ENCODE measurements at regions not wholly inside any gene's neighbourhood (a gene's known extent, or its start where the extent isn't known, plus 50 kb on each side); places are given as distances from the start of the nearest gene placed in this dataset.
"Not testable (repeated sequence)": the region's sequence is repeated elsewhere in the genome, so short reads cannot be mapped to it uniquely, and the experiment has no call there.

- no peak for DNase-seq (ENCODE audit: low read depth)
Measured at GRCh38 chr2:118388771-118389170, 300.5 kb downstream of the INSIG2 start.

- DNase-seq (ENCODE audit: low read depth) = no peak
Measured at GRCh38 chr2:118387509-118387908, 299.2 kb downstream of the INSIG2 start.

GRCh38 chr2:118386641-118387302, 298.5 kb downstream of the INSIG2 start:
- DNase-seq (ENCODE audit: low read depth) = no peak

GRCh38 chr2:118380915-118381653, 292.8 kb downstream of the INSIG2 start:
- DNase-seq (ENCODE audit: low read depth) = no peak

GRCh38 chr2:118375907-118376485, 287.7 kb downstream of the INSIG2 start:
- DNase-seq (ENCODE audit: low read depth) = no peak

- no peak for DNase-seq (ENCODE audit: low read depth)
Measured at GRCh38 chr2:118374974-118375755, 286.9 kb downstream of the INSIG2 start.

- no peak for DNase-seq (ENCODE audit: low read depth)
Measured at GRCh38 chr2:118372886-118373830, 284.9 kb downstream of the INSIG2 start.

- DNase-seq (ENCODE audit: low read depth) = no peak
Measured at GRCh38 chr2:118371515-118371914, 283.2 kb downstream of the INSIG2 start.

GRCh38 chr2:118369521-118369920, 281.2 kb downstream of the INSIG2 start:
- DNase-seq (ENCODE audit: low read depth) = not testable (repeated sequence)

GRCh38 chr2:118363604-118364003, 275.3 kb downstream of the INSIG2 start:
- no peak for DNase-seq (ENCODE audit: low read depth)

- no peak for DNase-seq (ENCODE audit: low read depth)
Measured at GRCh38 chr2:118356051-118356450, 267.8 kb downstream of the INSIG2 start.

GRCh38 chr2:118351796-118352195, 263.5 kb downstream of the INSIG2 start:
- no peak for DNase-seq (ENCODE audit: low read depth)

- DNase-seq (ENCODE audit: low read depth) = no peak
Measured at GRCh38 chr2:118350621-118351020, 262.4 kb downstream of the INSIG2 start.

GRCh38 chr2:118349365-118349764, 261.1 kb downstream of the INSIG2 start:
- no peak for DNase-seq (ENCODE audit: low read depth)

GRCh38 chr2:118348380-118349034, 260.2 kb downstream of the INSIG2 start:
- no peak for DNase-seq (ENCODE audit: low read depth)

- DNase-seq (ENCODE audit: low read depth) = no peak
Measured at GRCh38 chr2:118345465-118345864, 257.2 kb downstream of the INSIG2 start.

- no peak for DNase-seq (ENCODE audit: low read depth)
Measured at GRCh38 chr2:118340103-118340502, 251.8 kb downstream of the INSIG2 start.

GRCh38 chr2:118339386-118339785, 251.1 kb downstream of the INSIG2 start:
- DNase-seq (ENCODE audit: low read depth) = no peak

GRCh38 chr2:118333664-118334063, 245.4 kb downstream of the INSIG2 start:
- DNase-seq (ENCODE audit: low read depth) = no peak

GRCh38 chr2:118325321-118325955, 237.2 kb downstream of the INSIG2 start:
- no peak for DNase-seq (ENCODE audit: low read depth)
